Right ventricle myocardium superior (tissue), 1 donor: ENCODE measurements at regions not wholly inside any gene's neighbourhood (a gene's known extent, or its start where the extent isn't known, plus 50 kb on each side); places are given as distances from the start of the nearest gene placed in this dataset.
"Not testable (repeated sequence)": the region's sequence is repeated elsewhere in the genome, so short reads cannot be mapped to it uniquely, and the experiment has no call there.

Experiments
- ATAC-seq: fragments of 200-7000 bp; cut with Tn5 transposase; one replicate; pipeline ENCODE4 v1.9.1; 2020; ENCODE audit warnings: mild to moderate bottlenecking; ENCODE audit not compliant: poor library complexity
- DNase-seq: peaks from one replicate; pipeline ENCODE4 v3.0.0-alpha.2; 2020
- intact Hi-C: fragments of 100-400 bp; cut with DNase I; formaldehyde crosslinking; loops from one replicate; pipeline ENCODE4 v1.11.2; 2022
- donor health status: DM: no; HTN: yes; CAD: no; lungs with severe emphysema.

DNA sequence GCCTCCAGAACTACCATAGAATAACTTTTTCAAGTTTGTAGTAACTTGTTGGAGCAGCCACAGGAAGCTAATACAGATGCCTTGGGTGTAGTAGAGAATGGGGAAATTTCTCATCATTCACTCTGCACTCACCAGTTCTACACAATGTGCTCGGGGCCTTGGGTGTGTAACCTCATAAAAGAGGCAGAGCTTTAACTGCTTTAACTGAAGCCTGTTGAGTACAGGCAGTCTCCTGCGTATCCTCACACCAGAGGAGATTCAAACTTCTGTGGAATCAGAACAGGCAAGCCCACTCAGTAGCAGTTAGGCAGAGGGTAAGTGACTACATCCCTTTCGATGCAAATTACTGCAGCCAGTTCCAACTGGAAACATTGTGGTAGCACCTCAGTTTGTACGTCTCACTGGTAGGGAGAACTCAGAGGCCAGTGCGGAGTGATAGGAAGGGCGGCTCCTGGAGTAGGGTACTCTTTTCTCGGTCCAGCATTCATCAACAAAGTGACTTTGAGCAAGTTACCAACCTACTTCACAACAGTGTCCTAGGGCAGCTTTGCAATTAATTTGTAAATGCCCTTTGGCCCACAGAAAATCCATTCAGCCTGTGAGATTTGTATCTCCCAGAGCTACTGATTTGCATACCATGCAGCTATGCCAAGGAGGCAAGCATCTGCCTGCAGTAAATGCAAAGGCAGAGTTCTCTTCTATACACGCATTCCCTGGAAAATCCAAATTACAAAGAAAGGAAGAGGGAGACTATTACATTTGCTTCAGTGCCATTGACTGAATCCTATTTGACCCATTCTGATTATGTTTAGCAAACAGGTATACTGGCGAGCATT lies 904.3 kb downstream of the DIAPH3 start:
- DNase-seq (no peak), ATAC-seq (no peak)
- intact Hi-C loops: no loop called here

DNA sequence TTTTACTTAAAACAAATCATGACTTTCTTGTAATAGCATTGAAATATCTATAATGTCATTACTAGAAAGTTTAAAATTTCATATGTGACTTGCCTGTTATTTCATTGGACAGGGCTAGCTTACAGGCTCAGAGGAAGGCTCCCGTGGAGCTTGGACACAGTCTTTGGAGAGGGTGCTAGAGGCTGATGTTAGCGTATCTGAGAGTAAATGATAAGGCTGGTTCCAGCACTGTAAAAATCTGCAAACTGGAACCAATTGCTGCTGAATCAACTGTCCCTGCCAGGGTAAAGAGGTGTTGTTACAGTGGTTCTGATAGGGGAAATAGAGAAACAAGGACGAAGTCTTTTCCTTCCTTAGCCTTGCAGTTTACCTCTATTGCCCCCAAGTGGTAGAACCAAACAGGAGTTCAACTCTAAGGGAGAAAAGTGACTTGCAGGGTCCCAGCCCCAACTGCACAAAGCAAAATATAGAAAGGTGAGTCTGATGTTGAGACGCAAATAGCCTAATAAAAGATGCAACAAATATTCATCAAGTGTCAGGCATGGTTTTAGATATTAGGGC lies 901.7 kb downstream of the DIAPH3 start:
- intact Hi-C loops: no loop called here

DNA sequence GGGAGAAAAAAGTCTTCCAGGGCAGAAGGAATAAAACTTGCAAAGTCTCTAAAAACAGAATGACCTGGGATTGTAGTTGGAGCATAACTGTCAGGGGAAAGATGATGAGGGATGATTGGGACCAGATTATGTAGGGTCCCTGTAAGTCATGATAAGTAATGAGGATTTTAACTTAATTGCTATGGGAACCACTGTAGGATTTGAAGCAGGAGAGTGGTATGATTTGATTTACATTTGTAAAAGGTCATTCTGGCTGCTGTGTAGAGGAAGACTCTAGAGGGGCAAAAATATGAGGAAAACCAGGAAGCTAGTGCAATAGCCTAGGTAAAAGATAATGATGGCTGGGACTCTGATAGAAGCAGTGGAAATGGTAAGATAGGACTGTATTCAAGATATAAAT lies 900.2 kb downstream of the DIAPH3 start:
- intact Hi-C loops: no loop called here
- ATAC-seq (no peak), DNase-seq (no peak)

More for the DNA sequence above, 901.7 kb downstream of the DIAPH3 start:
- no peak for DNase-seq
- peak; percentile 36 for ATAC-seq

DNA sequence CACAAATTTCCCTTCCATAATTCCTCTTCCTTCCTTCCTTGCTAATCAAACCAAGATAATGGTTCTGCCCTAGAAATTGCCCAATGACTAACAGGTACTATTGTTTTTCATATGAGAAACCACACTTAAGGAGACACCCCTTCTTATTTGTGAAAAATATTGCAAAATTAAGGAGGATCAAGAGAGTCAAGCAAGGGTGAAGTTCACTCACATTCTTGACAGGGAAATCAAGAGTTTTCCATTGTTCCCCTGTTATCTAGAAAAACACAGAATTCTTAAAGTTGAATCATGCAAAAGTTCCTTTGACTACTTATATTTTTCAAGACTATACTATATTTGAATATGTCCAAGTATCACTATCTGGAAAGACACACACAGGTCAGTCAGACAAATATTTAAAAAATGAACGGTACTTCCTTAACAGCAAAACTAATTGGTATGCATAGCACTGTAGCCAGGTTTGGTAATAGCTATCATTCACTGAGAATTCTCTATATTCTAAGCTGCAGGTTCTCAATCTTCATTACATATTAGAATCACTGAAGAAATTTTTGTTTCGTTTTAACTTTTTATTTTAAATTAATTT lies 897.2 kb downstream of the DIAPH3 start:
- ATAC-seq: no peak
- intact Hi-C loops: no loop called here
- DNase-seq: no peak

DNA sequence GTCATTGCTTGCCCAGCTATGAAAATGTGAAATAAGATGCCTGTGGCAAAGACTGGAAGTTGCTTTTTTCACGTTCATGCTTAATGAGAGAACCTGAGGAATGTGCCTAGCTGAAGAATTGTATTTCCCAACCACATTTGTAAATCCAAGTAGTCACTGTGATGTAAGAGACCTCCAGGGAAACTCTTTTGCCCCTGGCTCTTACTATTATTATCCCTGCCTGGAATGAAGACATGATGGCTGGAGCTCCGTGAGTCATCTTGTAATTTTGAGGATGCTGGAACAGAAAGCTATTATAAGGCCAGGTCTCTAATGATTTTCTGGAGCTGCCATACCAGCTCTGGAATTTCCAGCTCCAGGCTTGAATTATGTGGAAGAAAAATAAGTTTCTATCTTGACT lies 894.3 kb downstream of the DIAPH3 start:
- ATAC-seq: no peak
- intact Hi-C loops: no loop called here
- no peak for DNase-seq

GRCh38 chr13:59270327-59270726 lies 893.4 kb downstream of the DIAPH3 start:
- ATAC-seq: no peak
- intact Hi-C loops: no loop called here

GRCh38 chr13:59274958-59275727 lies 888.6 kb downstream of the DIAPH3 start:
- DNase-seq: no peak
- no peak for ATAC-seq
- intact Hi-C loops: no loop called here

More at GRCh38 chr13:59270327-59270726, 893.4 kb downstream of the DIAPH3 start:
- no peak for DNase-seq

DNA sequence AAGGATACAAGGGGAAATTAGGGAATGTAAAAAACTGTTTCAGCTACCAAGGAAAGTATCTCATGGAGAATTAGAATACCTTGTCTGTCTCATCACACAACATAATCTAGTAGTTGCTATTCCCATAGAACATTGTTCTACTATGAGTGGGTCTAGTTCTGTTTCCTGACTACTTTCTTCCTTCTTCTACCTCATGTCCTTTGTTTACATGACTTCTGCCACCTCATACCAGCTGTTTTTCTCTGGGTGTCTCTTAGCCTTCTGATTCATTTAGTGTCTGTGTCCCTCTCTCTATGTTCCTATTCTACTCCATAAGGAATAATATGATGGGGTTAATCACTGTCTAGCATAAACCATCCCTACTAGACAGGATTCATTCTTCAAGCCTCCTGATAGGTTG lies 887.3 kb downstream of the DIAPH3 start:
- intact Hi-C loops: no loop called here
- ATAC-seq: no peak
- DNase-seq: no peak

GRCh38 chr13:59277106-59277505 lies 886.6 kb downstream of the DIAPH3 start:
- no peak for ATAC-seq
- DNase-seq: no peak
- intact Hi-C loops: no loop called here

- intact Hi-C loops: no loop called here
- ATAC-seq (no peak), DNase-seq (no peak)
Observed at GRCh38 chr13:59279028-59279427, 884.7 kb downstream of the DIAPH3 start.

- intact Hi-C loops: no loop called here
- no peak for ATAC-seq
Observed at GRCh38 chr13:59279576-59279975, 884.2 kb downstream of the DIAPH3 start.

GRCh38 chr13:59280297-59280696 lies 883.4 kb downstream of the DIAPH3 start:
- intact Hi-C loops: no loop called here
- no peak for DNase-seq

More at GRCh38 chr13:59279576-59279975, 884.2 kb downstream of the DIAPH3 start:
- DNase-seq: no peak

GRCh38 chr13:59281453-59281852 lies 882.3 kb downstream of the DIAPH3 start:
- intact Hi-C loops: no loop called here

More at GRCh38 chr13:59280297-59280696, 883.4 kb downstream of the DIAPH3 start:
- no peak for ATAC-seq

GRCh38 chr13:59292240-59292639 lies 871.5 kb downstream of the DIAPH3 start:
- ATAC-seq, intact Hi-C loops, DNase-seq: not testable (repeated sequence)

More at GRCh38 chr13:59281453-59281852, 882.3 kb downstream of the DIAPH3 start:
- DNase-seq: no peak
- ATAC-seq: no peak

GRCh38 chr13:59299584-59299983 lies 864.1 kb downstream of the DIAPH3 start:
- ATAC-seq (no peak), DNase-seq (no peak)
- intact Hi-C loops: no loop called here

DNA sequence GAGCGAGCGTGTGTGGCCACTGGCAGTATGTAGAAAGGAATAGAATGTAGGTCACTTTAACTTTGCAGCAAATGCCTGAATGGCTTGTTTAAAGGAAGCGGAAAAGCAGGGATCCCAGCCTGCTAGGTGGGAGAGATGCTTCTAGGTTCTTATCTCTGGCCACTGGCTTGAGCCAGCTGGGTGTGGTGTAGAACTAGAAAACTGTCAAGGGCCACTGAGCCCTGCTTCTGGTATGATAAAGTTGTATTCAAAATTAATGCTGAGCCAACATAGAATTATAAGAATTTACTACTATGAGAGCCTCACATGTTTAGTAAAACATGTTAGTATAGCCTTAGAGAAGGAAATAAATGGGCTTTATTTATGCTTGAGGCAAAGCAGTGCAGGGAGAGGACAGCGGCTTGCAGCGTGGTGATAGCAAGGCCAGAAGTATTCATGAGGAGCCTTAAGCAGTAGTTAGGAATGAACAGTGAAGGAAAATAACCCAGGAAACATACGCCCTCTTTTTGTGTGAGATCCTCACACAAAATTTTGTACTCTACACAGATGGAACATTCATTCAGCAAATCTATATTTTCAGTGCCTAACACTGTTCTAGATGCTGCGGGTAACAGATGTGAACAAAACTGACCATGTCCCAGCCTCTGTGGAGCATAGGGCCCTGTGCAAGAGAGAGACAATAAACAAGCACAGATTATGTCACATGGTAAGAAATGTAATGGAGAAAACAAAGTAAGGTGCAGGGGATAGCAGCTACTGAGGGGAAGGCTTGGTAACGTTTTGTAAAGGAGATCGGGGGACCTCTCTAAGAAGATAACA lies 863.2 kb downstream of the DIAPH3 start:
- intact Hi-C loops: no loop called here
- DNase-seq: no peak

GRCh38 chr13:59301174-59301567 lies 862.6 kb downstream of the DIAPH3 start:
- intact Hi-C loops: no loop called here
- DNase-seq (no peak), ATAC-seq (no peak)

More for the DNA sequence above, 863.2 kb downstream of the DIAPH3 start:
- ATAC-seq: no peak

- intact Hi-C loops: no loop called here
- DNase-seq: no peak
- ATAC-seq: no peak
Observed at GRCh38 chr13:59303433-59303832, 860.3 kb downstream of the DIAPH3 start.
